Neuronal stem cell (in vitro differentiated cells): ENCODE measurements at regions not wholly inside any gene's neighbourhood (a gene's known extent, or its start where the extent isn't known, plus 50 kb on each side); places are given as distances from the start of the nearest gene placed in this dataset.

Source experiments
- DNase-seq: peaks from one replicate; pipeline ENCODE4 v3.0.0-alpha.2; 2013; ENCODE audit warnings: low spot score
- H2AFZ ChIP-seq: one replicate; pipeline ENCODE4 v1.6.1; 2013; ENCODE audit warnings: mild to moderate bottlenecking, low read length, inconsistent platforms
- H2AK5ac ChIP-seq: 2 replicates; pipeline ENCODE4 v1.6.1; 2013; ENCODE audit warnings: low read depth, mild to moderate bottlenecking, inconsistent platforms, low read length, moderate library complexity, mixed read lengths
- H2BK120ac ChIP-seq: 2 replicates; pipeline ENCODE4 v1.6.1; 2013; ENCODE audit warnings: low read depth, mild to moderate bottlenecking, inconsistent platforms, low read length, moderate library complexity, mixed read lengths
- H2BK12ac ChIP-seq: one replicate; pipeline ENCODE4 v1.6.1; 2013; ENCODE audit warnings: low read length, inconsistent platforms
- H2BK15ac ChIP-seq: 2 replicates; pipeline ENCODE4 v1.6.1; 2013; ENCODE audit warnings: mild to moderate bottlenecking, low read length, inconsistent platforms, mixed read lengths
- H2BK5ac ChIP-seq: one replicate; pipeline ENCODE4 v1.6.1; 2013; ENCODE audit warnings: inconsistent platforms, mild to moderate bottlenecking, low read length, moderate library complexity
- H3K14ac ChIP-seq: one replicate; pipeline ENCODE4 v1.6.1; 2013; ENCODE audit warnings: low read length, inconsistent platforms
- H3K18ac ChIP-seq: 2 replicates; pipeline ENCODE4 v1.6.1; 2013; ENCODE audit warnings: low read length, inconsistent platforms
- H3K23ac ChIP-seq: 2 replicates; pipeline ENCODE4 v1.6.1; 2013; ENCODE audit warnings: low read depth, mild to moderate bottlenecking, mixed read lengths, low read length, inconsistent platforms; ENCODE audit not compliant: poor library complexity
- H3K27ac ChIP-seq: replicated peaks from 3 replicates; pipeline ENCODE4 v1.5.1; 2013; ENCODE audit warnings: low read length, inconsistent platforms
- H3K27me3 ChIP-seq, 3 experiments: 2 replicates each; pipeline ENCODE4 v1.6.1; 2013; ENCODE audit warnings: low read length in 3 of 3, mild to moderate bottlenecking in 2 of 3, inconsistent platforms in 1 of 3, low read depth in 1 of 3, mixed read lengths in 1 of 3, moderate library complexity in 1 of 3; ENCODE audit not compliant: control insufficient read depth in 3 of 3, insufficient read depth in 3 of 3
- H3K36me3 ChIP-seq, 2 donors: replicated peaks in 1 of 2; 2 replicates each; pipeline ENCODE4 v1.6.1; 2013; ENCODE audit warnings: low read length in 2 of 2; ENCODE audit not compliant: control insufficient read depth in 2 of 2, insufficient read depth in 2 of 2
- H3K4ac ChIP-seq: 2 replicates; pipeline ENCODE4 v1.6.1; 2013; ENCODE audit warnings: inconsistent platforms, mild to moderate bottlenecking, low read length, moderate library complexity
- H3K4me1 ChIP-seq, 2 donors: 1 replicate in 1 of 2; 2 replicates in 1 of 2; pipeline ENCODE4 v1.6.1; 2013; ENCODE audit warnings: low read length in 2 of 2, low read depth in 1 of 2; ENCODE audit not compliant: control insufficient read depth in 2 of 2, insufficient read depth in 1 of 2
- H3K4me2 ChIP-seq: one replicate; pipeline ENCODE4 v1.6.1; 2013; ENCODE audit warnings: mild to moderate bottlenecking, low read length, inconsistent platforms; ENCODE audit not compliant: insufficient read depth, poor library complexity, severe bottlenecking
- H3K4me3 ChIP-seq, 2 donors: 2 replicates each; pipeline ENCODE4 v1.5.1; 2013; ENCODE audit warnings: low read length in 2 of 2, mild to moderate bottlenecking in 2 of 2, inconsistent platforms in 1 of 2, moderate library complexity in 1 of 2
- H3K79me1 ChIP-seq: one replicate; pipeline ENCODE4 v1.6.1; 2013; ENCODE audit warnings: low read depth, mild to moderate bottlenecking, inconsistent platforms, low read length, moderate library complexity
- H3K9ac ChIP-seq: one replicate; pipeline ENCODE4 v1.6.1; 2013; ENCODE audit warnings: mild to moderate bottlenecking, low read depth, low read length, inconsistent platforms; ENCODE audit not compliant: poor library complexity
- H3K9me3 ChIP-seq, 2 donors: replicated peaks in 1 of 2; 2 replicates each; pipeline versions ENCODE3 to v1.6.1; 2013; ENCODE audit warnings: low read length in 2 of 2, mild to moderate bottlenecking in 2 of 2, inconsistent platforms in 1 of 2, low read depth in 1 of 2, mixed read lengths in 1 of 2, moderate library complexity in 1 of 2; ENCODE audit not compliant: control insufficient read depth in 2 of 2, insufficient read depth in 1 of 2
- H4K8ac ChIP-seq: one replicate; pipeline ENCODE4 v1.6.1; 2013; ENCODE audit warnings: low read depth, mild to moderate bottlenecking, inconsistent platforms, low read length, moderate library complexity
- H4K91ac ChIP-seq: one replicate; pipeline ENCODE4 v1.6.1; 2013; ENCODE audit warnings: low read length, low read depth, mild to moderate bottlenecking, inconsistent platforms; ENCODE audit not compliant: poor library complexity
- WGBS, 2 donors: extraction: QIAGEN DNeasy Blood & Tissue Kit; methylation state at CpG; one replicate each; pipeline ENCODE4 v1.1.7; 2013; ENCODE audit warnings: missing lambda C conversion rate in 2 of 2, mixed read lengths in 1 of 2; ENCODE audit not compliant: insufficient read length in 2 of 2, insufficient replicate concordance in 1 of 2; ENCODE audit errors: extremely low coverage in 2 of 2; 5-methylcytosine and 5-hydroxymethylcytosine counted together

DNA sequence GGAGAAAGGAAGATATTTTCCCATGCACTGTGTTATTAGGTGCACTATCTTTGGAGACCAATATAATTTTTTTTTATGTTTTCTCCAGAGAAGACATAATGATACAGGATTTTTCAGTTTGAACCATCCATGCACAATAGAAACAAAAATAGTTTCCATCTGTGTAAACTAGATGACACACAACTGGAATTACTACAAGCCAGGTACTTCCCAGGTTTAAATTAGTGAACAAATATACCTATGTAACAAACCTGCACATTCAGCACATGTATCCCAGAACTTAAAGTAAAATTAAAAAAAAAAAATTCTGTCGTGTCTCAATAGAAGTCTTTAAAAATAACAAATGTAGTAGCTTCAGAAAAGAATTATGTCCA is 1616.8 kb upstream of the ACVR2A start:
- no peak for DNase-seq
- Histone ChIP-seq H3K23ac (no peak overlapping the region), H2BK120ac (no peak overlapping the region), H3K79me1 (no peaks in the 10 kb centered on the region), H3K27me3 (no peaks in the 10 kb centered on the region), H3K4me1 (no peaks in the 10 kb centered on the region), H3K9ac (no peak overlapping the region), H2AFZ (no peak overlapping the region), H3K4me3 (no peak overlapping the region), H2AK5ac (no peak overlapping the region), H3K27ac (no peak overlapping the region), H3K4me2 (no peak overlapping the region), H3K18ac (no peak overlapping the region), H4K8ac (no peak overlapping the region), H2BK15ac (no peak overlapping the region), H3K14ac (no peak overlapping the region), H4K91ac (no peak overlapping the region), H3K9me3 (no peaks in the 10 kb centered on the region), H3K36me3 (no peaks in the 10 kb centered on the region), H2BK12ac (no peak overlapping the region), H3K4ac (no peak overlapping the region), H2BK5ac (no peak overlapping the region)
- WGBS, 2 donors: no CpG with 5 or more reads among the region's 1 CpG

- Histone ChIP-seq H2BK120ac (no peak overlapping the region), H4K8ac (no peak overlapping the region), H2AFZ (no peak overlapping the region), H3K14ac (no peak overlapping the region), H3K9me3 (no peaks in the 10 kb centered on the region), H3K4me3 (no peak overlapping the region), H2AK5ac (no peak overlapping the region), H2BK5ac (no peak overlapping the region), H3K9ac (no peak overlapping the region), H3K4ac (no peak overlapping the region), H2BK15ac (no peak overlapping the region), H4K91ac (no peak overlapping the region), H3K18ac (no peak overlapping the region), H3K79me1 (no peaks in the 10 kb centered on the region), H3K4me2 (no peak overlapping the region), H3K27ac (no peak overlapping the region), H3K36me3 (no peaks in the 10 kb centered on the region), H3K4me1 (no peaks in the 10 kb centered on the region), H3K27me3 (no peaks in the 10 kb centered on the region), H2BK12ac (no peak overlapping the region), H3K23ac (no peak overlapping the region)
- no CpG with 5 or more reads among the region's 7 CpGs for WGBS, 2 donors
- DNase-seq: no peak
Observed at GRCh38 chr2:146227152-146228019, 1617.4 kb upstream of the ACVR2A start.

DNA sequence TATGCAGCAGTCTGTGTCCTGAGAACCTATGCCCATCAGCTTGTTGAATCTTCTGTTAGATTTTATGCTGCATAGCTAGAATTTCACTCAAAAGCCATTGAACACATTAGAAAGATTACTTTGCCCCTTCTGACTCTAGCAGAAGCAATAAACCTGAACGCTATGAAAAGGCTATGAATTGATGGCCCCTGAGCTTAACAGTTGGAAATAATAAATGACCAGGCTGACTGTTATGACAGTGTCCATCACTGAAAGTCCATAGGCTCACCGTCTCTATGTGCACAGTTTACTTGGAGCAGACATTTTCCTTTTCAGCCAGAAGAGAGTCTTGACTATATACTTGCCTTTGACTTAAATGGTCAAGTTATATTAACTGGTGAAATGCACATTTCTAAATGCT is 1618.8 kb upstream of the ACVR2A start:
- Histone ChIP-seq H2BK12ac (no peak overlapping the region), H3K79me1 (no peaks in the 10 kb centered on the region), H3K4me2 (no peak overlapping the region), H2AK5ac (no peak overlapping the region), H3K14ac (peak overlapping the region; percentile 47), H3K27ac (no peak overlapping the region), H2AFZ (no peak overlapping the region), H3K9me3 (no peaks in the 10 kb centered on the region), H4K8ac (no peak overlapping the region), H2BK120ac (no peak overlapping the region), H3K36me3 (no peaks in the 10 kb centered on the region), H3K18ac (no peak overlapping the region), H3K9ac (no peak overlapping the region), H3K4me3 (no peak overlapping the region), H3K27me3 (no peaks in the 10 kb centered on the region), H2BK5ac (no peak overlapping the region), H2BK15ac (no peak overlapping the region), H3K23ac (no peak overlapping the region), H3K4ac (no peak overlapping the region), H4K91ac (no peak overlapping the region), H3K4me1 (no peaks in the 10 kb centered on the region)
- no CpG with 5 or more reads among the region's 2 CpGs for WGBS, 2 donors
- DNase-seq: no peak

- WGBS, 2 donors: no CpG with 5 or more reads among the region's 2 CpGs
- Histone ChIP-seq H3K27me3 (no peaks in the 10 kb centered on the region), H3K14ac (no peak overlapping the region), H3K4me1 (no peaks in the 10 kb centered on the region), H3K9ac (no peak overlapping the region), H3K4me2 (no peak overlapping the region), H2BK5ac (no peak overlapping the region), H2AK5ac (no peak overlapping the region), H4K8ac (no peak overlapping the region), H3K4me3 (no peak overlapping the region), H3K4ac (no peak overlapping the region), H2AFZ (no peak overlapping the region), H3K27ac (no peak overlapping the region), H3K18ac (no peak overlapping the region), H3K23ac (no peak overlapping the region), H3K36me3 (no peaks in the 10 kb centered on the region), H2BK12ac (no peak overlapping the region), H4K91ac (no peak overlapping the region), H3K79me1 (no peaks in the 10 kb centered on the region), H2BK120ac (no peak overlapping the region), H2BK15ac (no peak overlapping the region), H3K9me3 (no peaks in the 10 kb centered on the region)
- no peak for DNase-seq
Observed at GRCh38 chr2:146221826-146222225, 1623.0 kb upstream of the ACVR2A start.
